ENCODE measurements at regions not wholly inside any gene's neighbourhood (a gene's known extent, or its start where the extent isn't known, plus 50 kb on each side); places are given as distances from the start of the nearest gene placed in this dataset.

DNA sequence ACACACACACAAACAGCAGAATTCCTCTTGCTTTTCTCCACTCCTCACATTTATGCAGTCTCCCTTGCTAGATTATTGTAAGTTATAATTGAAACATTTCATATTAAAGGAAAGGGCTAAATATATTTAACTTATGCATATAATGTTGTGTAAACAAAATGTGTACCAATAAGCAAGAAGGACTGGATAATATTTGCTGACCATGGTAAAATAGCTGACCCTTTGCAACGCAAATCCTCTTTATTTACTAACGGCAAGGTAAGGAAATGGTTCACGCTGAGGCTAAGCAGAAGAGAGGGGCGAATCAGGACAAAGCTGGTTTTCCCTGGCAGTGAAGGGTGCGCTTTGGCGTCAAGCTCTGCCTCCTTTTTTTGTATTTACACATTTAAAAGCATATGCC, 154.2 kb upstream of the IRX4 start:
- Histone ChIP-seq H3K27me3 (ENCODE audit: control insufficient read depth, insufficient read depth, low read length) (peaks cover 56% of the 10 kb centered on the region), H3K4me3 (ENCODE audit: low read depth, low read length) (no peak overlapping the region), H3K27ac (ENCODE audit: low read depth, low read length) (no peak overlapping the region), H3K9me3 (ENCODE audit: control insufficient read depth, insufficient read depth, low read depth, low read length) (no peaks in the 10 kb centered on the region), H3K36me3 (ENCODE audit: control insufficient read depth, insufficient read depth, low read length) (no peaks in the 10 kb centered on the region), H3K4me1 (ENCODE audit: control insufficient read depth, insufficient read depth, low read length) (no peaks in the 10 kb centered on the region; the same call in 1 of the 2 replicates), H3K9ac (ENCODE audit: low read length) (no peak overlapping the region)

DNA sequence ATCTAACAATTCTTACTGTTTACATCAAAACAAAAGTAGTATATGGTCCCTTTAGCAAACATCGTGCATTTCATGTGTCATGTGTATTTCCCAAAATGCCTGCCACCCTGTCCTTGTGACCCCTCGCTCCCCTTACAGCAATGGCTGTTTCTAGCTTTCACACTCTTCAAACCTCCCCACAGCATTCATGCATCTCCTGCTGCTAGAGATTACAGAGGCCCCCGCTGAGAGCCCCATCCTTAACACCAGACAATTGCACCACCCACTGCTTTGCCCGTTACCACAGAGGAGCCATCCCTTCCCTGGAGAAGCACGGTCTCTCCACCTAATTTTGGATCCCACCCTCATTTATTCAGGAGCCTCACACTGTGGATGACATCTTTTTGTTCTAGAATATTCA, 149.7 kb upstream of the IRX4 start:
- no peaks in the 10 kb centered on the region; the same call in 1 of the 2 replicates for H3K4me1 ChIP-seq (ENCODE audit: control insufficient read depth, insufficient read depth, low read length)

DNA sequence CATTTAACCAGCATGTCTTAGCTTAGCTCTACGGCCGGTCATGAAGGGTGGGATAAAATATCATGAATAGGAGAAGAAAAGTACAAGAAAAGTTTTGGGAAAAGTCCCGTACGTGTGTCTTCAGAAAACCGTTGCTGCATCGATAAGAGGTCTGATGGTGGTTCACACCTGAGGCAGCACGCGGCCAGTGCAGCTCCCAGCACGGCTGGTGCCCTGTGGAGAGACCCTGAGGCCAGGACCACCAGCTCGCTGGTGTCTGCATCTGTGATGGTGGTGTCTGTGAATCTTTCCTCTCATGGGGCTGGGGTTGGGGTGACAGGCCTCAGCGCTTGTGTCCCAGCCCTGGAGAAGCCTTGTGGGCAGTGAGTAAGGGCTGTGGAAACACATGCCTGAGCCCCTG, 148.9 kb upstream of the IRX4 start:
- Histone ChIP-seq H3K4me1 (ENCODE audit: control insufficient read depth, insufficient read depth, low read length) (no peaks in the 10 kb centered on the region; the same call in 1 of the 2 replicates), H3K36me3 (ENCODE audit: control insufficient read depth, insufficient read depth, low read length) (no peaks in the 10 kb centered on the region), H3K9ac (ENCODE audit: low read length) (no peak overlapping the region), H3K4me3 (ENCODE audit: low read depth, low read length) (no peak overlapping the region), H3K27me3 (ENCODE audit: control insufficient read depth, insufficient read depth, low read length) (peaks cover 55% of the 10 kb centered on the region), H3K9me3 (ENCODE audit: control insufficient read depth, insufficient read depth, low read depth, low read length) (0 out of 2 replicates have a peak, but pooled peaks cover 3% of the 10 kb centered on the region), H3K27ac (ENCODE audit: low read depth, low read length) (no peak overlapping the region)

More for the DNA sequence above, 149.7 kb upstream of the IRX4 start:
- no peak overlapping the region for H3K9ac ChIP-seq (ENCODE audit: low read length)
- H3K27ac ChIP-seq (ENCODE audit: low read depth, low read length): no peak overlapping the region
- peaks cover 61% of the 10 kb centered on the region for H3K27me3 ChIP-seq (ENCODE audit: control insufficient read depth, insufficient read depth, low read length)
- no peak overlapping the region for H3K4me3 ChIP-seq (ENCODE audit: low read depth, low read length)
- H3K9me3 ChIP-seq (ENCODE audit: control insufficient read depth, insufficient read depth, low read depth, low read length): 0 out of 2 replicates have a peak, but pooled peaks cover under 1% of the 10 kb centered on the region
- H3K36me3 ChIP-seq (ENCODE audit: control insufficient read depth, insufficient read depth, low read length): no peaks in the 10 kb centered on the region

DNA sequence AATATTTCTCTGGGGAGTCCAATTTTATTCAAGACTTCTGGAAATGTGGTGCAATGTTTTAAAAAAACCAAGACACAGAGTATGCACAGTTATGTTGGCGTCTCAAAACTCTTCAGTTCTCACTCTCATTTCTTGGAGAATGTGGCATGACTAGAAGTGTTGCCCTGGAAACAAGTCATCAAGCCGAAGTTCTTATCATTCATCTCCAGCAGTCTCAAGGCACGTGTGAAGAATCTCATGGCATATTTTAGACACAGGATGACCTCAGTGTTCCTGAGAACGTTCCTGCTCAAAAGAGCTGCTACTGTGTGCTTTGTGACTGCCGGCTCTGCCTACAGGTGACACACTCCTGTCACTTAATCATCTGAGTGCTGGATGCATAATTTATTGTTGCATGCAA, 147.4 kb upstream of the IRX4 start:
- Histone ChIP-seq H3K27ac (ENCODE audit: low read depth, low read length) (no peak overlapping the region), H3K36me3 (ENCODE audit: control insufficient read depth, insufficient read depth, low read length) (no peaks in the 10 kb centered on the region), H3K9ac (ENCODE audit: low read length) (no peak overlapping the region), H3K9me3 (ENCODE audit: control insufficient read depth, insufficient read depth, low read depth, low read length) (peaks cover 5% of the 10 kb centered on the region; the same call in 1 of the 2 replicates), H3K27me3 (ENCODE audit: control insufficient read depth, insufficient read depth, low read length) (peaks cover 46% of the 10 kb centered on the region), H3K4me1 (ENCODE audit: control insufficient read depth, insufficient read depth, low read length) (peaks cover 2% of the 10 kb centered on the region), H3K4me3 (ENCODE audit: low read depth, low read length) (no peak overlapping the region)

DNA sequence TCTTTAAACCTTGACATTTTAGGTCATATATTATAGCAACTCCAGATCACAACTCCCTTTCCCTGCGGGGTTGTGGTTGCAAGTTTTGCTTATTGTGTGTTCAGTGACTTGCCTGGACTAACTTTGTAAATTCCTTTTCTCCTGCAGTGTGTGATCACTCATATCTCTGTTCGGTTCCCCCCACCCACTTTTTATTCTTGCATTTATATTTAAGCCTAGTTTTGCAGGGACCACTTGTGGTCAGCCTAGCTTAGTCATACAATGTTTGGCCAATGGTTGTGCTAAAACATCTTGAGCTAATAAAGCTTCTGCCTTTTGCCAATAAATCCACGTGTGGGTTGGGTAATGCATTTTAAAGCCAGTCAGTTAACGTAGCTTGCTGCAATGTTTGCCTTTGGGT, 146.5 kb upstream of the IRX4 start:
- Histone ChIP-seq H3K9ac (ENCODE audit: low read length) (no peak overlapping the region), H3K4me1 (ENCODE audit: control insufficient read depth, insufficient read depth, low read length) (peaks cover 5% of the 10 kb centered on the region), H3K4me3 (ENCODE audit: low read depth, low read length) (no peak overlapping the region), H3K36me3 (ENCODE audit: control insufficient read depth, insufficient read depth, low read length) (no peaks in the 10 kb centered on the region), H3K27ac (ENCODE audit: low read depth, low read length) (no peak overlapping the region), H3K27me3 (ENCODE audit: control insufficient read depth, insufficient read depth, low read length) (peaks cover 37% of the 10 kb centered on the region), H3K9me3 (ENCODE audit: control insufficient read depth, insufficient read depth, low read depth, low read length) (peaks cover 5% of the 10 kb centered on the region; the same call in 1 of the 2 replicates)

DNA sequence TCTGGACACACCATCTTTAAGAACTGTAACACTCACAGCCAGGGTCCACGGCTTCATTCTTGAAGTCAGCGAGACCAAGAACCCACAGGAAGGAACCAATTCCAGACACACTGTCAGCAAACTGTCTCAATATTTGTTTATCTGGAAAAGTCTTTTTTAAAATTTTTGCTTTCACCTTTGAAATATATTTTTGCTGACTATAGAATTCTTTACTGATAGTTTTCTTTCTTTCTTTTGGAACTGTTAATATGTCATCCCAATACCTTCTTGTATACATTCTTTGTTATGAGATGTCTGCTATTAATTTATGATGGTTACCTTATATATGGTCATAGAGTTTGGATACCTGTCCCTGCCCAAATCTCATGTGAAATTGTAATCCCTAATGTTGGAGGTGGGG, 145.1 kb upstream of the IRX4 start:
- H3K4me3 ChIP-seq (ENCODE audit: low read depth, low read length): no peak overlapping the region
- H3K4me1 ChIP-seq (ENCODE audit: control insufficient read depth, insufficient read depth, low read length): peaks cover 5% of the 10 kb centered on the region
- no peaks in the 10 kb centered on the region for H3K36me3 ChIP-seq (ENCODE audit: control insufficient read depth, insufficient read depth, low read length)
- H3K27me3 ChIP-seq (ENCODE audit: control insufficient read depth, insufficient read depth, low read length): peaks cover 25% of the 10 kb centered on the region
- H3K27ac ChIP-seq (ENCODE audit: low read depth, low read length): no peak overlapping the region
- H3K9ac ChIP-seq (ENCODE audit: low read length): no peak overlapping the region
- peaks cover 5% of the 10 kb centered on the region; the same call in 1 of the 2 replicates for H3K9me3 ChIP-seq (ENCODE audit: control insufficient read depth, insufficient read depth, low read depth, low read length)

DNA sequence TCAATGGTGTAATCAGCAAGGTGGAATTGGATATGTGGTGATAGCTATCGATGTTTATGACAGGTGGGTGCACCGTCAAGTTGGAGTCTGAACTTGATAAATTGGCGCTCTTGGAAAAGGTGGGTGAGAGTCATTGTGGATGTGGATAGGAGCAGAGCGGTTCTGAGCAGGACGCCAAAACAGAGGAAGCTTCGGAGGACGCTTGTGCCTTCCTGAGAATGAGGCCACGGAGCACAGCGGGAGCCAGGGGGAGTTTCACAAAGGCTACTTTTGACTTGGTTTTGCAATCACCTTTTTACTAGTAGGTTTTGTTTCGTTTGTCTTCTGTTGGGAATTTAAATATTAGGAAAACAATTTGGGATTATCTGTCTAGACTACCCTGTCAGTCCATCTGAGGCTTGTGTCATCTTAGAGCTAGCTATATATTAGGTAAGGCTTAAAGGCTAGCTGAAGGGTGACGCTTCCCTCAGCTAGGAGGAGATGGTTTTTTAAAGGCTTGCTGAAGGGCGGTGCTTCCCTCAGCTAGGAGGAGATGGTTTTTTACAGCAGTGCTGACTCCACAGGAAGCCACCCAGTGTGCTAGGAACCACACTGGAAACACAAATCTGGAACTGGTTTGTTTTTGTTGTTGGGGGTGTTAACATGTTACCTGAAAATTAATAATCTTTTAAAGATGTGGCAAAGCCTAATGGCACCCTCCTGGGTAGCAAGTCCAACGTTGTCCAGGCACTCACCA, 142.4 kb upstream of the IRX4 start:
- no peaks in the 10 kb centered on the region for H3K36me3 ChIP-seq (ENCODE audit: control insufficient read depth, insufficient read depth, low read length)
- H3K4me1 ChIP-seq (ENCODE audit: control insufficient read depth, insufficient read depth, low read length): peaks cover 5% of the 10 kb centered on the region; the same call in 1 of the 2 replicates
- H3K27ac ChIP-seq (ENCODE audit: low read depth, low read length): no peak overlapping the region
- H3K9ac ChIP-seq (ENCODE audit: low read length): no peak overlapping the region
- peaks cover 5% of the 10 kb centered on the region; the same call in 1 of the 2 replicates for H3K9me3 ChIP-seq (ENCODE audit: control insufficient read depth, insufficient read depth, low read depth, low read length)
- peaks cover 12% of the 10 kb centered on the region for H3K27me3 ChIP-seq (ENCODE audit: control insufficient read depth, insufficient read depth, low read length)
- H3K4me3 ChIP-seq (ENCODE audit: low read depth, low read length): no peak overlapping the region

DNA sequence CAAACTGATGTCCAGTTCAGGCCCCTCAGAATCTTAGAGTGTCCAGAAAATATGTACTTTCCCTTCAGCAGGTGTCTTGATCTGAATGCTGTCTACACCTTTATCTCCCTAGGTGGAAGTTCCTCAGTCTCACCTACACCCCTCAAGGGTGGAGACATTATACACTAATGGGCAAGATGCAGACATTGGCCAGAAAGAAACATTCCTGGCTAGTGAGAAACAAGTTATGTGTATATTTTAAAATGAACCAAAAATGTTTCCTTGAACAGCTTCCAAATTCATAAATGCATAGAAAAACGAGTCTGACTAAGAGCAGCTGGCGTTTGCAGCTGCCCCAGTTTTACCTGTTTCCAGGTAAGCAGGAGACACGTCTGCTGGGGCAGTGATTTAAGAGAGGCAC, 140.5 kb upstream of the IRX4 start:
- H3K27me3 ChIP-seq (ENCODE audit: control insufficient read depth, insufficient read depth, low read length): peaks cover 16% of the 10 kb centered on the region
- H3K4me3 ChIP-seq (ENCODE audit: low read depth, low read length): no peak overlapping the region
- no peak overlapping the region for H3K9ac ChIP-seq (ENCODE audit: low read length)
- peaks cover 5% of the 10 kb centered on the region; the same call in 1 of the 2 replicates for H3K4me1 ChIP-seq (ENCODE audit: control insufficient read depth, insufficient read depth, low read length)
- no peak overlapping the region for H3K27ac ChIP-seq (ENCODE audit: low read depth, low read length)
- H3K9me3 ChIP-seq (ENCODE audit: control insufficient read depth, insufficient read depth, low read depth, low read length): peaks cover 5% of the 10 kb centered on the region; the same call in 1 of the 2 replicates
- no peaks in the 10 kb centered on the region for H3K36me3 ChIP-seq (ENCODE audit: control insufficient read depth, insufficient read depth, low read length)

DNA sequence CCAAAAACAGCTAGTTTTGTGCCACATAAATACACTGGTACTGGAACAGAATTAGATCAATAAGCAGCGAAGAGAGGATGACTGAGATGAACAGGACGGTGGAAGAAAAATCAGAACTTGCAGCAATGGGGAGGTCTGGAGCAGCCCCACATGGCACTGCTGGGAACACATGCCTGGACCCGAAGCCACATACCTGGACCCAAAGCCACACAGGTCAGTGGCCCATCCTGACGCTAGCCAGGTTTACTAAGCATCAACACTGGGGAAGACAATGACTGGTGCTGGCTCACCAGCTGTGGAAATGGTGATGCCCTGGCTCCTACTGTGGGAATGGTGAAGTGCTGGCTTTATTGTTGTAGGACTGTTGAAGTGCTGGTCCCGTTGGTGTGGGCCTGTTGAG, 139.7 kb upstream of the IRX4 start:
- Histone ChIP-seq H3K36me3 (ENCODE audit: control insufficient read depth, insufficient read depth, low read length) (no peaks in the 10 kb centered on the region), H3K9me3 (ENCODE audit: control insufficient read depth, insufficient read depth, low read depth, low read length) (peaks cover 4% of the 10 kb centered on the region; the same call in 1 of the 2 replicates), H3K27me3 (ENCODE audit: control insufficient read depth, insufficient read depth, low read length) (peaks cover 21% of the 10 kb centered on the region)

DNA sequence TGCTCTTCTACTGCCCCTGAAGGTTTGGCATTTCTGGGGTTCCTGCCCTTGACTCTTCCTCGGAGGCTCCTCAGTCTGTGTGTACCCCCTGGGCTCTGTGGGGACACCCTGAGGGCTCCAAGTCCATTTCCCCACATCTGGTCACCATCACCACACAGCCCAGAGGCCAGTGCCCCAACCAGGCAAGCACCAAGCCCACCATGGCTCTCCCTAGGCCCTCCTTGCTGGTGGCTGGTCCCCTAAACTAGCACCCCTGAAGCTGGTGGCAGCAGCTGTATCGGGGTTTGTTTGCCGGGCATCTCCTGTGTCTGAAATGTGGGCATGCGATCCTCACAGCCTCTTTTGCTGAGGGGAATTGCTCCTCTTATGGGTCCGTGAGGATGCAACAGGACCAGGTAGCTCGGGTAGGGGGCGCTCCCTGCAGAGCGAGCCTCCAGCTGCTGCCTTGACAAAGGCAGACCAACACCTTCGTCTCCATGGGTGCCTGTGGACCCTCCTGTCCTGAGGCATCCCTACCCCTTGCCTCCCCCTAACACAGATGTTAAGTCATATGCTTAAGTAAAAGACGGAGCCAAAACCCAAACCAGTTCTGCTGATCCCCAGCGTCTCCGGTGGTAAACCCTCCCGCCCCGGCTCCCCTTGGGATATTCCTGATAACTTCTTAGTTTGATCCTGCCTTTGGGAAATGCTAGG, 138.9 kb upstream of the IRX4 start:
- no peak overlapping the region for H3K27ac ChIP-seq (ENCODE audit: low read depth, low read length)
- H3K4me3 ChIP-seq (ENCODE audit: low read depth, low read length): no peak overlapping the region
- peaks cover 21% of the 10 kb centered on the region for H3K27me3 ChIP-seq (ENCODE audit: control insufficient read depth, insufficient read depth, low read length)
- no peaks in the 10 kb centered on the region for H3K36me3 ChIP-seq (ENCODE audit: control insufficient read depth, insufficient read depth, low read length)
- H3K4me1 ChIP-seq (ENCODE audit: control insufficient read depth, insufficient read depth, low read length): peaks cover 5% of the 10 kb centered on the region; the same call in 1 of the 2 replicates
- H3K9ac ChIP-seq (ENCODE audit: low read length): no peak overlapping the region
- peaks cover 2% of the 10 kb centered on the region; the same call in 1 of the 2 replicates for H3K9me3 ChIP-seq (ENCODE audit: control insufficient read depth, insufficient read depth, low read depth, low read length)

More for the DNA sequence above, 139.7 kb upstream of the IRX4 start:
- H3K27ac ChIP-seq (ENCODE audit: low read depth, low read length): no peak overlapping the region
- peaks cover 5% of the 10 kb centered on the region; the same call in 1 of the 2 replicates for H3K4me1 ChIP-seq (ENCODE audit: control insufficient read depth, insufficient read depth, low read length)
- no peak overlapping the region for H3K4me3 ChIP-seq (ENCODE audit: low read depth, low read length)
- no peak overlapping the region for H3K9ac ChIP-seq (ENCODE audit: low read length)

DNA sequence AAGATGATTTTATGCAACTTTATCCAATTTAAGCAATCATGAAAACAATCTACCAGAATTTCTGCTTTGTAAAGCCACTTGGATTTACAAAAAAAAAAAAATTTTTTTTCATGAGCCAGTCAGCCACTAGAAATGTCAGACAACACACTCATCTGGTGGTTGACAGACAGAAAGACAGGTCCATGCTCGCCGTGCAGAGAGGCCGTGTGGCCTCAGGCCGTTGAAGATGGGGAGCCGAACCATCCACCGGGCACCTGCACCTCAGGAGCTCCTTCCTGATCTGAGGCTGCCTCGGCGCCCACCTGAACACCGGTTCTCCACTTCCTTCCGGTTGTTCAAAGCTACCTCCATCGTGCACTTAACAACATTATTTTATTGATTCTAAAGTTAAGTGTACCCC, 138.0 kb upstream of the IRX4 start:
- Histone ChIP-seq H3K4me3 (ENCODE audit: low read depth, low read length) (no peak overlapping the region), H3K9ac (ENCODE audit: low read length) (no peak overlapping the region), H3K9me3 (ENCODE audit: control insufficient read depth, insufficient read depth, low read depth, low read length) (no peaks in the 10 kb centered on the region), H3K36me3 (ENCODE audit: control insufficient read depth, insufficient read depth, low read length) (no peaks in the 10 kb centered on the region), H3K27ac (ENCODE audit: low read depth, low read length) (no peak overlapping the region), H3K4me1 (ENCODE audit: control insufficient read depth, insufficient read depth, low read length) (peaks cover 5% of the 10 kb centered on the region; the same call in 1 of the 2 replicates), H3K27me3 (ENCODE audit: control insufficient read depth, insufficient read depth, low read length) (peaks cover 21% of the 10 kb centered on the region)

Measured in HUES6 (cell line).